WTC11 (cell line): ENCODE measurements at regions not wholly inside any gene's neighbourhood (a gene's known extent, or its start where the extent isn't known, plus 50 kb on each side); places are given as distances from the start of the nearest gene placed in this dataset.

Experiments
- ATAC-seq: fragments of 200-7000 bp; cut with Tn5 transposase; 2 replicates; pipeline ENCODE4 v1.10.0; 2021; ENCODE audit warnings: mild to moderate bottlenecking, moderate library complexity
- CTCF ChIA-PET: fragments of 300-600 bp; sonication (Branson Sonifier 250); formaldehyde crosslinking; loops from one replicate; lab custom pipeline; 2021; ENCODE audit warnings: antibody characterized with exemption; lab: Charles Lee
- POLR2A ChIA-PET: fragments of 350-600 bp; sonication (Branson Sonifier 250); formaldehyde crosslinking; loops from one replicate; lab custom pipeline; 2021; ENCODE audit warnings: antibody characterized with exemption; lab: Charles Lee
- DNase-seq: peaks from one replicate; pipeline ENCODE4 v3.0.0; 2021; ENCODE audit warnings: low spot score
- H3K27ac Mint-ChIP-seq: 2 replicates; pipeline ENCODE4 v1.8.0; 2021; ENCODE audit warnings: mixed read lengths
- H3K27me3 Mint-ChIP-seq: 2 replicates; pipeline ENCODE4 v1.8.0; 2021; ENCODE audit warnings: low read depth, mild to moderate bottlenecking, moderate library complexity, mixed read lengths
- H3K36me3 Mint-ChIP-seq: 2 replicates; pipeline ENCODE4 v1.8.0; 2021; ENCODE audit warnings: mixed read lengths
- H3K4me1 Mint-ChIP-seq: 2 replicates; pipeline ENCODE4 v1.8.0; 2022; ENCODE audit warnings: mixed read lengths
- H3K4me3 Mint-ChIP-seq: 2 replicates; pipeline ENCODE4 v1.8.0; 2021; ENCODE audit warnings: mild to moderate bottlenecking, moderate library complexity, mixed read lengths
- H3K9me3 Mint-ChIP-seq: 2 replicates; pipeline ENCODE4 v1.8.0; 2021; ENCODE audit warnings: mixed read lengths
- ATF1 ChIP-seq: sonication (generic); formaldehyde crosslinking; IDR thresholded peaks from 2 replicates; pipeline ENCODE4 v1.8.1; 2023; ENCODE audit warnings: mild to moderate bottlenecking, moderate library complexity, missing genetic modification reagents
- CBFB ChIP-seq: sonication (generic); formaldehyde crosslinking; IDR thresholded peaks from 2 replicates; pipeline ENCODE4 v1.8.1; 2022; ENCODE audit warnings: mild to moderate bottlenecking, low read depth, missing genetic modification reagents
- CTCF ChIP-seq: fragments of 200-600 bp; IDR thresholded peaks from 2 replicates; pipeline ENCODE4 v1.8.0; 2022; ENCODE audit warnings: antibody characterized with exemption
- EMX1 ChIP-seq: fragments of 250-450 bp; sonication (Bioruptor Pico); IDR thresholded peaks from 2 replicates; pipeline ENCODE4 v1.8.0; 2021; ENCODE audit warnings: mild to moderate bottlenecking
- ETV6 ChIP-seq: sonication (generic); formaldehyde crosslinking; IDR thresholded peaks from 2 replicates; pipeline ENCODE4 v1.8.1; 2022; ENCODE audit warnings: mild to moderate bottlenecking, missing genetic modification reagents
- FOXK1 ChIP-seq: sonication (generic); formaldehyde crosslinking; IDR thresholded peaks from 2 replicates; pipeline ENCODE4 v1.8.0; 2022; ENCODE audit warnings: mild to moderate bottlenecking, moderate library complexity, missing genetic modification reagents
- GABPB1 ChIP-seq: sonication (generic); formaldehyde crosslinking; IDR thresholded peaks from 2 replicates; pipeline ENCODE4 v1.8.1; 2023; ENCODE audit warnings: mild to moderate bottlenecking, missing genetic modification reagents
- JAZF1 ChIP-seq: fragments of 250-450 bp; sonication (Bioruptor Pico); IDR thresholded peaks from 2 replicates; pipeline ENCODE4 v1.9.0; 2021; ENCODE audit warnings: moderate library complexity, mild to moderate bottlenecking, inconsistent platforms
- KAT7 ChIP-seq: sonication (generic); formaldehyde crosslinking; IDR thresholded peaks from 2 replicates; pipeline ENCODE4 v1.8.1; 2023; ENCODE audit warnings: missing genetic modification reagents, mild to moderate bottlenecking, borderline replicate concordance
- MXD4 ChIP-seq: fragments of 250-450 bp; sonication (Bioruptor Pico); IDR thresholded peaks from 2 replicates; pipeline ENCODE4 v1.8.0; 2021; ENCODE audit warnings: mild to moderate bottlenecking, moderate library complexity, borderline replicate concordance
- NR2C2 ChIP-seq: sonication (generic); formaldehyde crosslinking; IDR thresholded peaks from 2 replicates; pipeline ENCODE4 v1.8.0; 2022; ENCODE audit warnings: mild to moderate bottlenecking, missing genetic modification reagents
- NR3C1 ChIP-seq: sonication (generic); formaldehyde crosslinking; conservative IDR thresholded peaks from 2 replicates; pipeline ENCODE4 v1.8.1; 2023; ENCODE audit warnings: low read depth, mild to moderate bottlenecking, missing genetic modification reagents
- PRDM15 ChIP-seq: sonication (generic); formaldehyde crosslinking; IDR thresholded peaks from 2 replicates; pipeline ENCODE4 v1.8.0; 2022; ENCODE audit warnings: missing genetic modification reagents
- SMAD3 ChIP-seq: sonication (generic); formaldehyde crosslinking; IDR thresholded peaks from 2 replicates; pipeline ENCODE4 v1.8.0; 2022; ENCODE audit warnings: missing genetic modification reagents, mild to moderate bottlenecking, borderline replicate concordance
- STAT6 ChIP-seq: sonication (generic); formaldehyde crosslinking; conservative IDR thresholded peaks from 2 replicates; pipeline ENCODE4 v1.8.1; 2023; ENCODE audit warnings: mild to moderate bottlenecking, low read depth, missing genetic modification reagents, moderate library complexity
- USF1 ChIP-seq: sonication (generic); formaldehyde crosslinking; IDR thresholded peaks from 2 replicates; pipeline ENCODE4 v1.8.0; 2022; ENCODE audit warnings: mild to moderate bottlenecking, missing genetic modification reagents
- ZBTB43 ChIP-seq: sonication (generic); formaldehyde crosslinking; IDR thresholded peaks from 2 replicates; pipeline ENCODE4 v1.8.1; 2023; ENCODE audit warnings: mild to moderate bottlenecking, missing genetic modification reagents
- ZNF263 ChIP-seq: sonication (generic); formaldehyde crosslinking; IDR thresholded peaks from 2 replicates; pipeline ENCODE4 v1.8.1; 2022; ENCODE audit warnings: low read depth, mild to moderate bottlenecking, moderate library complexity, missing genetic modification reagents
- ZNF671 ChIP-seq: fragments of 250-450 bp; sonication (Bioruptor Pico); IDR thresholded peaks from 2 replicates; pipeline ENCODE4 v1.8.0; 2021; ENCODE audit warnings: mild to moderate bottlenecking

- peaks cover 11% of the 10 kb centered on the region for H3K9me3 Mint-ChIP-seq
- H3K27ac Mint-ChIP-seq: no peak overlapping the region; the same call in 1 of the 2 replicates
- no peak for DNase-seq
- H3K27me3 Mint-ChIP-seq: no peaks in the 10 kb centered on the region
- no peak for TF ChIP-seq FOXK1
- TF ChIP-seq CTCF: no peak
- TF ChIP-seq USF1: no peak
- no peak for TF ChIP-seq ATF1 (CRISPR knock-in tag)
- TF ChIP-seq MXD4 (CRISPR knock-in tag): no peak
- no peak for TF ChIP-seq SMAD3 (CRISPR knock-in tag)
- TF ChIP-seq NR2C2 (CRISPR knock-in tag): no peak
- TF ChIP-seq ZNF263 (CRISPR knock-in tag): no peak
- TF ChIP-seq ZNF671 (CRISPR knock-in tag): no peak
- TF ChIP-seq NR3C1: no peak
- TF ChIP-seq CBFB (CRISPR knock-in tag): no peak
- TF ChIP-seq, all 79 proteins: peak for 0
- Mint-ChIP-seq H3K4me3 (no peak overlapping the region), H3K4me1 (no peaks in the 10 kb centered on the region), H3K36me3 (no peaks in the 10 kb centered on the region)
- ChIA-PET POLR2A (no interaction called here), CTCF (no interaction called here)
- no peak for ATAC-seq
These were observed 228.0 kb downstream of the PIK3C3 start for GRCh38 chr18:42182728-42183700.

GRCh38 chr18:42183746-42184145 is 228.7 kb downstream of the PIK3C3 start:
- H3K27me3 Mint-ChIP-seq: no peaks in the 10 kb centered on the region
- POLR2A ChIA-PET: no interaction called here
- ATAC-seq: no peak

More at GRCh38 chr18:42183746-42184145, 228.7 kb downstream of the PIK3C3 start:
- Mint-ChIP-seq H3K27ac (no peak overlapping the region), H3K4me1 (no peaks in the 10 kb centered on the region), H3K9me3 (peaks cover 11% of the 10 kb centered on the region), H3K36me3 (no peaks in the 10 kb centered on the region), H3K4me3 (no peak overlapping the region)
- CTCF ChIA-PET: no interaction called here
- DNase-seq: no peak
- no peak for TF ChIP-seq NR2C2 (CRISPR knock-in tag)
- TF ChIP-seq ZBTB43 (CRISPR knock-in tag): no peak
- TF ChIP-seq CTCF: no peak
- TF ChIP-seq ZNF671 (CRISPR knock-in tag): no peak
- TF ChIP-seq JAZF1: no peak
- no peak for TF ChIP-seq EMX1 (CRISPR knock-in tag)
- no peak for TF ChIP-seq GABPB1 (CRISPR knock-in tag)
- TF ChIP-seq STAT6: no peak
- TF ChIP-seq PRDM15 (CRISPR knock-in tag): no peak
- no peak for TF ChIP-seq KAT7 (CRISPR knock-in tag)
- TF ChIP-seq ETV6 (CRISPR knock-in tag): no peak
